ENCODE measurements at regions not wholly inside any gene's neighbourhood (a gene's known extent, or its start where the extent isn't known, plus 50 kb on each side); places are given as distances from the start of the nearest gene placed in this dataset.
"Not testable (repeated sequence)": the region's sequence is repeated elsewhere in the genome, so short reads cannot be mapped to it uniquely, and the experiment has no call there.

- DNase-seq: no peak
Measured at GRCh38 chr5:38607396-38607795, 51.0 kb upstream of the LIFR start.

- DNase-seq: no peak
Measured at GRCh38 chr5:38607930-38608564, 51.6 kb upstream of the LIFR start.

GRCh38 chr5:38608874-38609273 lies 52.4 kb upstream of the LIFR start:
- no peak for DNase-seq

- no peak for DNase-seq
Measured at GRCh38 chr5:38612851-38613250, 56.4 kb upstream of the LIFR start.

GRCh38 chr5:38613490-38613889 lies 57.0 kb upstream of the LIFR start:
- DNase-seq: no peak

- no peak for DNase-seq
Measured at GRCh38 chr5:38613992-38614836, 57.8 kb upstream of the LIFR start.

GRCh38 chr5:38615042-38615441 lies 58.6 kb upstream of the LIFR start:
- no peak for DNase-seq

GRCh38 chr5:38615981-38616451 lies 59.6 kb upstream of the LIFR start:
- no peak for DNase-seq

GRCh38 chr5:38618154-38618553 lies 61.7 kb upstream of the LIFR start:
- no peak for DNase-seq

GRCh38 chr5:38621331-38621730 lies 64.9 kb upstream of the LIFR start:
- no peak for DNase-seq

- DNase-seq: no peak
Measured at GRCh38 chr5:38621840-38622437, 65.5 kb upstream of the LIFR start.

- no peak for DNase-seq
Measured at GRCh38 chr5:38622723-38623129, 66.3 kb upstream of the LIFR start.

GRCh38 chr5:38624541-38624940 lies 68.1 kb upstream of the LIFR start:
- DNase-seq: not testable (repeated sequence)

- DNase-seq: not testable (repeated sequence)
Measured at GRCh38 chr5:38631376-38631775, 74.9 kb upstream of the LIFR start.

- DNase-seq: no peak
Measured at GRCh38 chr5:38634568-38635369, 78.3 kb upstream of the LIFR start.

GRCh38 chr5:38636626-38637025 lies 80.2 kb upstream of the LIFR start:
- no peak for DNase-seq

GRCh38 chr5:38638656-38639055 lies 82.2 kb upstream of the LIFR start:
- DNase-seq: no peak

GRCh38 chr5:38639377-38640358 lies 83.2 kb upstream of the LIFR start:
- no peak for DNase-seq

GRCh38 chr5:38641003-38641402 lies 84.6 kb upstream of the LIFR start:
- DNase-seq: no peak

GRCh38 chr5:38642189-38642911 lies 85.9 kb upstream of the LIFR start:
- no peak for DNase-seq

- DNase-seq: no peak
Measured at GRCh38 chr5:38643616-38644015, 87.2 kb upstream of the LIFR start.

Data from SHP77 (cell line).